Neural progenitor cell (in vitro differentiated cells): ENCODE measurements at regions not wholly inside any gene's neighbourhood (a gene's known extent, or its start where the extent isn't known, plus 50 kb on each side); places are given as distances from the start of the nearest gene placed in this dataset.
"Not testable (repeated sequence)": the region's sequence is repeated elsewhere in the genome, so short reads cannot be mapped to it uniquely, and the experiment has no call there.

ENCODE experiments used
- CTCF ChIP-seq: fragments of 200-600 bp; sonication (generic); IDR thresholded peaks from 2 replicates; pipeline ENCODE4 v1.5.1; 2017; ENCODE audit warnings: antibody characterized with exemption, mild to moderate bottlenecking
- EZH2phosphoT487 ChIP-seq: fragments of 200-600 bp; sonication (generic); IDR thresholded peaks from 2 replicates; pipeline ENCODE4 v1.6.1; 2017; ENCODE audit warnings: antibody characterized with exemption

GRCh38 chr5:177847914-177848313 lies 65.2 kb upstream of the FAM153A start:
- TF ChIP-seq EZH2phosphoT487, CTCF: not testable (repeated sequence)
